HG02981 (cell line): ENCODE measurements at regions not wholly inside any gene's neighbourhood (a gene's known extent, or its start where the extent isn't known, plus 50 kb on each side); places are given as distances from the start of the nearest gene placed in this dataset.
"Not testable (repeated sequence)": the region's sequence is repeated elsewhere in the genome, so short reads cannot be mapped to it uniquely, and the experiment has no call there.

Experiments
- ATAC-seq: cut with Tn5 transposase; IDR thresholded peaks from one replicate; pipeline ENCODE4 v1.9.1; 2021; ENCODE audit warnings: mild to moderate bottlenecking, moderate library complexity; ENCODE audit not compliant: unreplicated experiment

DNA sequence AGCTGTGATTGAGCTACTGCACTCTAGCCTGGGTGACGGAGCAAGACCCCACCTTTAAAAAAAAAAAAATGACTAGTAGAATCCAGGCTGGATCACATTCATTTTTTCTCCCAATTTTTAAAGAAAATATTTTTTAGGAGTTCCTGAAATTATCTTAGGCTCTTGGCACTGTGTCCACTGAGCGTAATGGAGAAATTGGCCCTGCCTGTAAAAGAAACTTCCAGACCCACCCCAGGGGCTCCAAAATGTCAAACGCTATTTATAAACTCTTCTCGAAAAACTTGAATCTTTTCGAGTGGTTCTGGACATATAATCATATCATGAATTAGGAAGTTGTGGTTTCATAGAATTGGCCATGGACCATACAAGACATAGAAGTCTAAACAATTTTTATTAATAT is 300.2 kb upstream of the RGMA start:
- no peak for ATAC-seq

DNA sequence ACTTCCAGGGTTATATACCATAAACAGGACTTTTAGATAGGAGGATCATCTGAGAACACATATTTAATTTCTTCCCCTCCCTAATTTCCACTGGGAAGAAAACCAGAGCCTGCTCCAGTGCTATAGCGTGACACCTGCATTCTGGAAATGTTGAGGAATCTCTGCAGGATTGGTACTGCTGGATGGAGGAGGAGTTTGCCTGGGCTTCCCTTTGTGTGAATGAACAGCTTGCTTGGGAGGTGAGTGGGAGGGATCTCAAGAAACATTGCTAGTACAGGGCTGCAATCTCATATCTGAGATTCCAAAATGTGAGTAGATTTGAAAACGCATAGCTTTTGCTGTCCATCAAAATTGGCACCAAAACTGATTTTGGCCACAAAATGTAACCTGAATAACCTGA is 295.9 kb upstream of the RGMA start:
- no peak for ATAC-seq

DNA sequence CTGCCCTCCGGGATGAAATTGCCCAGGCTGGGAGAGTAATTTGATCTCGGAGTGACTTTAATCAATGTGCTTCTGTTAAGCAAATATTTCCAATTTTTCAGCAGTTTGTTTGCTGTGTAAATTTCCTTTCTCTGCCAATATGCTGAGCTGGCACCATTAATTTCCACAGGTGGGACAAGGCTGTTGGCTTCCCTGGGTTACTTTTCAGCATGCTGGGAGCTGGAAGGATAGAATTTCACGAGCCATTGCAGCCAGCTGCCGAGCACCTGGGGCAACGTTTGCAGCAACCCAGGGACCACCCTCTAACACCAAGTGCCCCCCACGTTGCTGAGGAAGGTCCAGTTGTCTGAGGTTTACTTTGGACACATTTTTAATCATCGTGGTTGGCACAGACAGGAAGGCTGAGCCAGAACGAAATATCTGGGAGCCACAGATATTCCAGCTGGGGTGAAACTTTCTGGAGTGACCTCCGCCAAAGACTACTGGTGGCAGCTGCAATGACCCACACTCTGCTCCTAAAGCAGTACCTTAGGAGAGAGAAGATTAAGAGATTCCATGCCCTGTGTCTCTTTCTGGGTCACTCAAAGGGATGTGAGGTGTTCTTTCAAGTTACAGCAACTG is 293.3 kb upstream of the RGMA start:
- no peak for ATAC-seq

DNA sequence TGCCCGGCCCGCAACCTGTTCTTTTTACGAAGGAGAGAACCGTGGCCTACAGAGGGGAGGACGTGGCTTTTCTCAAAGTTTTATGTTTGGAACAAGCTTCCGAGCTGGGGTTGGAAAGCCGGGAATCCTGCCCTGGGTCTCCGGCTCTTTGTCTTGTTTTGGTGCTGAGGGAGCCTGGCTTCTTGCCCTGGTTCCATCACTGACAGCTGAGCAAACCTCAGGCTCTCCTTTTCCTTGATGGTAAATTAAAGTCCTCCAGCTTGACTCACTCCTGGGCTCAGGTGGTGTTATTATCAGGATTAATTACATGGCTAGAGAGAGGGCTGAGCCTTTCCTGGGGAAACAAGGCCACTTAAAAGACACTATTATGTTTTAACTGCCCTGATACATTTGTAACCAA is 289.5 kb upstream of the RGMA start:
- ATAC-seq = no peak

DNA sequence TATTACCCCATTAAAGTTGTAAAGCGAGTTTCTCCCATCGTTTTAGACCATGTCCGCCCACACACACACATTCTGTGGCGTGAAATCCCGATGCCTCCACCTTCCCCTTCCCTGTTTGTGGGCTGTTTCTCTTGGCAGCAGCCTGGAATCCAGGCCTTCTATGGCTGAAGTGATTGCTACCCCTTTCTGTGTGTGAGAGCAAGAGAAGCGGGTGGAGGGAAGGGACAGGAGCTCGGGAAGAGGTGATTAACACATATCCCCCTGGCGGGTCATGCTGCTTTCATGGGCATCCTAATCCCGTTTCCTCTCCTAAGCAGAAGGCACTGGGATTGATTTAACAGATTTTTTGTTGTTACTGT is 283.8 kb upstream of the RGMA start:
- no peak for ATAC-seq

DNA sequence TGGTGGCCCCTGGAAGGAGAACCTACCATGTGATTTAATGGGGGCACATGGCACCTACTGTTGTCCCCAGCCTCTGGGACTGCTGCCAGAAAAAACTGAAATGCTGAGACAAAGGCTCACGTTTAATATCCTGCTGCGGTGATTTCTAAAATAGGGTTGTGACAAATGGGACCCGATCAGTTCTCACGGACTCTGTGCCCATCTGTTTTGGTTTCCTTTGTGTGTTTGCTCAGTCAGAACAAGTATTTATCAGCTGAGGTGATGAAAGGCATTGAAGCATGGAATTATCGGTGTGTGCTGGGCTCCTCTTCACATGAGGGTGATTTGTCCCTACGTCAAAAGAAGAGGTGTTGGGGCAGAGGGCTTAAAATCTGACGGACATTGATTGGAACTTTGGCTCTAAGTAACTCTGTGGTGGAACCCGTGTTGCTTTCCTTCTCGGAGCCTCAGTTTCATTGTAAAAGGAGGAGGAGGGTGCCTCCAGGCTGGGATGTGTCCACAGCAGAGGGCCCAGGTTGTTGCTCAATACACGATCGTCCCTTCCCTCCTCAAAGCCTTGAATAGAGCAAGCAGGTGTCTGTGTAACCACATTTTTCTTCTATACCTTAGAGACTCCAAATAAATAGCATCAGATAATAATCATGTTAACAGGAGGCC is 283.3 kb upstream of the RGMA start:
- ATAC-seq = no peak

DNA sequence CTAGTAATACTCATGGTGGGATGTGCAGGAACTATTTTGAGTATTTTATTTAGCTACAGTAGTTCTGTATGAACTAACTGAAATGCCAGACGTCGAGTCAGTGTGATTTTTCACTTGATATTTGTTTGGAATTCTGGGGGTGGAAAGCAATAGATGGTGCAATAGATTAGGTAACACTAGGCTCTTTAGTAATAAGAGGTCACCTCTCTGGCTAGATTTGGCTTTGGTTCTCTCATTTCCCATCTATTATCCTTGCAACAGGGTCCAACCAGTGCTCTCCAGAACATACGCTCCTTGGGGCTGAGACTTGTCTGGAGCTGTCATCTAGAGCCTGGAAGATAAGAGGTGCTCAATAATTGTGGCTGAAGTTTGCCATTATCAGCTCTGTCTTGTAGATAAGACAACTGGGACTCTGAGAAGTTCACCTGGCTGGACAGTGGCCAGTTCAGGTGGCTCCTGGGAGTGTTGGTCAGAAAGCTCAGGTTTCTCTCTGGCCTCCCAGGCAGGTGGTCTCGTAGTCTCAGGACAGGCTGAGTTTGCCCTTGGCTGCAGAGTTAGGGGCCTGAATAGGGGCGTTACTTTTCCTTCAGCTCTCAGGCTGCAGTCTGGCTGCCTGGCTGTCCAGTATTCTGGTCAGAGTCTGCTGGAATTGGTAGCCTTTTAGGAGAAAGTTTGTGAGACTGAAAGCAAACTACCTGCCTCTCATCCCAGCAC is 277.5 kb upstream of the RGMA start:
- ATAC-seq = no peak

DNA sequence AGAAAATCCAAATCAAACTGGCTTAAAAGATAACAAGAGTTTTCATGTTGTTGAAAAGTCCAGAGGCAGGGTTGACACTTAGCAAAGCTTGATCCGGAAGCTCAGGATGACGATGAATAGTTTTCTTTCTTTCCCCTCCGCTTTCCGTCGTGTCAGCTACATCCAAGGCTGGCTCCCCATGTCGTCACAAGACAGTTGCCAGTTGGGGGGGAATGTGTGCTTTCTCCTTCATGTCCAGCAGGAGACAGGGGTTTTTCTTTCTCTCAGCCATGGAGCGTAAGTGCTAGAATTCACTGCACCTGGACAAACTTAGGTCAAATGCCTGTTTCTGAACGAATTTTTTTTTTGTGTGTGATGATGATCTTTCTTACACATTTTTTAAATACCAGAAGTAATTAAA is 273.8 kb upstream of the RGMA start:
- ATAC-seq = no peak

DNA sequence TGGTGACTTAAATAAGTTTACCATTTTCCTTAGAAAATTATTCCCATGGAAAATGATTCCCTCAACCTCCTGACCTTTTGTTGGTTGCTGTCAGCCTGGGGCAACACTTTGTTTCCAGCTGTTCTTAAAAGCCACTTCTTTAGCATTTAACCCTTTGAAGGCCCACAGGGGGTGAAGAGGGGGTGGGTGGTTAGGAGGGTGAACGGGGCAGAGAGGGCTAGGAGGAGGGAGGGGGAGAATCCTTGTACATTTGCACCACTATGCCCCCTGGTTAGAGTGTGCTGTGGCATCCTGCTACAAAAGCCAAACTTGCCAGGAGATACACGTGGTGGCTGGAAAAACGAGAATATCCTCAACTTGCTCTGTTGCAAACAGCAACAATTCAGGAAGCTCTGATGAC is 273.2 kb upstream of the RGMA start:
- ATAC-seq = no peak

DNA sequence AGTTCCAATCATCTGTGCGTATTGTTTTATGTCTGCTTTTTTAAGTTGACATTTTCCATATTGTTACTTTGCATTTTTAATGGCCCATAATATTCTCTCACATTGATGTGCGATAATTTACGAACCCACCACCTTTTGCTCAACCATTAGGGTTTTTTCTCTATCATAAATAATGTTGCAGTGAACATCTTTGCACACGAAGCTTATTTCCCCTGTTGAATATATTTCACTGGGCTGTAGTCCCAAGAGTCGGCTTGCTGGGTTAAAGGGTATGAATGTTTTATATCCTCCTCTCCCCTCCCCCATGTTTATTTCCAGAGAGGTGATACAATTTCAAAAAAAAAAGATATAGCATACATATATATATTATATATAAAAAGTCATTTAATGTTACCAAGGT is 272.7 kb upstream of the RGMA start:
- no peak for ATAC-seq

DNA sequence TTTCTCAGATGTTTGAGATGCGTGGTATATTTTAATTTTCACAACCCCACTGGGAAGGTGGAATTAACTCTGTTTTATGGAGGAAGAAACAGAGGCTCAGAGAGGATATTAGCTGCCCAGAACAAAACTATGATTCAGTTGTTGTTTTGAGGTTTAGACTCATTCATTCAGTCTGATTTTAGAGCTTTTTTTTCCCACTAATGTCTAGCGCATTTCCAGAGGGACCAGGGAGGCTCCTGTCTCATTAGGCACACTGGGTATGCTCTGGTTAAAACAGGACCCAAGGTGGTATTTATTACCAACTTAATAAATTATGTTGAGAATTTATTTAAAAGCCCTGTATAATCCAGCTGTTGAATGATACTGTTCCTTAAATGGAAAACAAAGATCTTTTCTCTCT is 272.0 kb upstream of the RGMA start:
- no peak for ATAC-seq

DNA sequence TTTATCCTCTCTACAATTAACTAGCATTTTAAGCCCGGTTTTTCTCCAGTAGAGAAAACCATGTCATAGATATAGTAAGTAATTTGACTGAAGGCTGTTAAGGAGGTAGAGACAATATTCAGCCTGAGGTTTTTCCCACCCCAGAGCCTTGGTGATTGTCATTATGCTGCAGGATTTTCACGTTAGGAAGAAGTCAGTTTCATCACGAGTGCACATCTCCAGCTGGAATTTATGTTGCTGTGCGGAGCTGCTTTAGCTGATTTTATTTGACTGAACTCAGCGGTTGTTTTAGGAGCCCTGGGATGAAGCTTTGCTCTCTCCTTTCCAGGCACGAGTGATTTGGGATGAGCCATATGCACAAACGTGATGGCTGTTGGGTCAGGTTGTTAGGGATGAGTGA is 271.3 kb upstream of the RGMA start:
- ATAC-seq = no peak

DNA sequence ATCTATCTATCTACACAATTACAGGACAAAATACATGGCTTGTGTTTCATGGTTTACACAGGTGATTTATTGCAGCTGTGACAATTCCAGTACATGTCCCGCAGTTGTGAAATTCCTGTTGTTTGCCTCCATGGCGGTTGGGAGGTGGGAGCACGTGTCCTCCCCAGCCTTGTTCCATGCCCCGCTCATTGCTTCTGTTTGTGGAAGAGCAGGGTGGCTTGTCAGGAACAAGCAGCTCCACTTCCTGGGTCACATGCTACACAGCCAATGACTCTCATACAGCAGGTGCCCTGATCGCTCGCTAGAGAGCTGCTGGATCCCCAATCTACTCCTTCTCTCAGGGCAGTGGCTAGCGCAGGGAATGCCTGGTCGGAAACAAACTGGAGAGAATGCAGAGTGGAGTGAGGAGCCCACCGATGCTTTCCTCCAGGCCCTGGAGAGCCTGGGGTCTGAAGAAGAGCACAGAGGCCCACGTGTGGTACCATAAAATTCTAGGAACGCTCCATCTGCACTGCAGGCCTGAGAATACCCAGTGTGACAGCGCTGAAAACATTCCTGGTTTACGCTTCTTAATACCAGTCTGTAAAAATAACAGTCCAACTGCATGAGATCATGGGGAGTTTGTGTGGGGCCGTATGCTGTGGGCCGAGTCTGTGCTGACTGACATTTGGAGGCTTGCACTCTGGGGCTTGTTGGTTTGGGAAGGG is 270.6 kb upstream of the RGMA start:
- no peak for ATAC-seq

DNA sequence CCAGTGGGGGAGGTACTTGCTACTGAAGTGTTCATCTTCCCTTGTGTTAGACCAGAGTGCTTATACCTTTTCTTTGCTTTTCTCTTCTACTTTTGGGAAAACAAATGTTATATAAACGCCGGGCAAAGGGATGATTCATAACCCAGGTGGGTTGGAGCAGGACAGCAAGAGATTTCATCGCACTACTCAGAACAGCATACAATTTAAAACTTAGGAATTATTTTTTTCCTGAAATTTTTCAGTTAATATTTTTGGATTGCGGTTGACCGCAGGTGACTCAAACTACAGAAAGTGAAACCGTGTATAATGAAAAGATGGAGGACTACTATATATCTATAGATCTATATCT is 270.0 kb upstream of the RGMA start:
- no peak for ATAC-seq

DNA sequence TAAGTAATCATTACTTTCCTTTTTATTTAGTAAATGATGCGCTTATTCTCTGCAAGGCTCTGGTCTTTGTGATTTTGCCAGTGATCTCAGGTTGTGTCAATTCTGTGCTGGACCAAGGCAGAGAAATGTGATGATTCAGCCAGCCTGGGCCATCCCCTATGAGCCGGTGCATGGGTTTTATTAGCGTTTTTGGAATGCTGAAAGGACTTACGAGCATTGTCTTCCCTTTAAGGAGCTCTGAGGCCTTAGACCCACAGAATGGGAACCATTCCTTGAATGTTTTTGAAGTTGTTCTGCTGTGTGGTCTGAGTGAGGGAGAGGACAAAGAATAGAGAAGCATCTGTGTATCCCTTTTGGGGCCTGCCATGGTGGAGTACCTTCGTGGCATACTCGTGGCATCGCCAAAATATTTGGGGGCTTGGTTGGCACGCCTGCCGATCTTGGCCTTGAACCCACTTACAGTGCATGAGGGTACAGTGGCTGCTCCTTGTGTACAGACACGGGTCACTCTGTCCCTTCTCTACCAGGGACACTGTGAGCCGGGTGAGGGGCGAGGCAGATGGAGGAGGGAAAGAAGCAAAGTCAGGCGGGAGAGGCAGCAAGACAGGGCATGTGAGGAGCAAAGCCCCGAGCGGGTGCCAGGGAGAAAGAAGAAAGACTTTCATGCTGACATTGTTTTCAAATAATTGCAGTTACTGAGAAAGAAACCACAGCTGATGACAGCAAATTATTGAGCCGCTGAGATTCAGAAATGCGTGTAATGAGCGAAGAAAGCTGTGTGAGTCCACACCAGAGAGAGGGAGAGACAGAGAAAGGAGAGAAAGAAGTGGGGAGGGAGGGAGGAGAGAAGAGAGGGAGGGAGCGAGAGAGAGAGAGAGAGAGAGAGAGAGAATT is 269.4 kb upstream of the RGMA start:
- no peak for ATAC-seq

DNA sequence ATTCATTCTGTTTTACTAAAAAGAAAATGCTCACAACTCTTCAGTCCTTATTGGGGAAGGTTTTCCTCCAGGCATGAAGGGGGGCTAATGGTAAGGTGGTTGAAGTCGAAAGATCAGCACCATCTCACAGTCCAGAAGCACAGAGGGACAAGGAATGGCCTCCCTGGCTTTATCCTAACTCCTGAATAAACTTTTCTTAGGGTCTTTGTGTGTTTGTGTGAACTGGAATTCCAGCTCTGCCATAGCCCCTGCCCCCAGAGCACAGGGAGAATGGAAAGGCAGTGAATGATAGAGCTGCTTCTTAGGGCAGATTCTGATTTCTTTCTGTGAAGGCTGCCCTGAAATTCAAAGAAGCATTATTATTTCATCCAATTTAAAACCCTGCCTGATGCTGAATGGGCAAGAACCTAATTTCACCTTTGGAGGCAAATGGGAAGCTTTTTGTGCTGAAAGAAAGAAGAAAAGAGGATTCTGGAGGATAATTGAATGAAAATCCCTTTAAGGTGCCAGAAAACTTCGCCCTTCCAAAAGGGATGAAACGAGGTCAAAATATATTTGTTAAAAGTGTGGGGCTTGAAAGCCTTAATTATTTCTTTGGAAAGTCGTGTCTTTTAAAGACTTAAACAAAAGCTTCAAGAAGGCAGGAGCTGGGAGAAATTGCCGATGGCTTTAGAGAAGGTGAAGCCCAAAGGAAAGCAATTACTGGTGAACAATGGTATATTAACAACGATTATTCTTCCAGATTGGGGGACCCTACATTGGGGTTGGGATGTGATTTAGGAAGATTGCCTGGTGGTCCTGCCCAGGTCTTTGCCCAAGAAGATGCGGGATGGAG is 259.9 kb upstream of the RGMA start:
- no peak for ATAC-seq

DNA sequence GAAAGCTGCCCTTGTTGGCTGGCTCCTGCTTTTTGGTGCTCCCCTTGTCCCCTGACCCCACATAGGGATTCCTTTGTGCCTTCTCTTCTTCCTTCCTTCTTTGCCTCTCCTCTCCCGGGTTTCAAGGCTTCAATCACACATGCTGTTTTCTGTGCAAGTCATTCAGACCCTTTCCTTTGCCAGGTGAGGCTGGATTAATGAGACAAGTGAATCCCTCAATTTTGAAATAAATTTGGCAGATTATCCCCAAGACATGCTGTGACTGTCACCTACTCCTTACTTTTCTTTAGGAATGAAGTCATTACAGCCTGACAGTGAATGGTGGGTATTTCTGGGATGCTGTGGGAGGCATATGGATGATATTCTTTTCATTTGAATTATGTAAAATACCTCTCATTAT is 259.0 kb upstream of the RGMA start:
- no peak for ATAC-seq

DNA sequence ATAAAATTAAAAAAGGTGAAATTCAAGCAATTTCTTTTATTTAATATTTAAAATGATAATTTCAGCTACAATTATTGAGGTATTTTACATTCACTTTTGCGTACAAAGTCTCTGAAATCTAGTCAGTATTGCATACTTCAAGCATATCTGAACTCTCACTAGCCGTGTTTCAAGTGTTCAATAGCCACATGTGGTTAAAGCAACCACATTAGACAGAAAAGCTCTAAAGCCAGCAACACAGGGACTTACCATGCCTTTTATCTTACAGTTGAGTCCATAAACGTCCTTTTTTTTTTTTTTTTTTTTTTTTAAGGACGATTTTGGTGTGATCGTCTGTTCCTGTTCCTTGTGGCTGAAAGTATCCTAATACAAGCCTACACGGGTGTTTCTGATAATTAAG is 257.0 kb upstream of the RGMA start:
- no peak for ATAC-seq

DNA sequence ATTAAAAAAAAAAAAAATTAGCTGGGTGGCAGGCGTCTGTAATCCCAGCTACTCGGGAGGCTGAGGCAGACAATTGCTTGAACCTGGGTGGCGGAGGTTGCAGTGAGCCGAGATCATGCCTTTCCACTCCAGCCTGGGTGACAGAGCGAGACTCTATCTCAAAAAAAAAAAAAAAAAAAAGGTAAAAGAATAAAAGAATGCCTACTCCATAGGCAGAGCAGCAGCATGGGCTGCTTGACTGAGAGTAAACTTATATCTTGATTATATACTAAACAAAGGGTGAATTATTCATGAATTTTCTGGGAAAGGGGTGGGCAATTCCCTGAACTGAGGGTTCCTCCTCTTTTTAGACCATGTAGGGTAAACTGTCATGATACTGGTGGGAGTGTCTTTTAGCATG is 254.4 kb upstream of the RGMA start:
- not testable (repeated sequence) for ATAC-seq

DNA sequence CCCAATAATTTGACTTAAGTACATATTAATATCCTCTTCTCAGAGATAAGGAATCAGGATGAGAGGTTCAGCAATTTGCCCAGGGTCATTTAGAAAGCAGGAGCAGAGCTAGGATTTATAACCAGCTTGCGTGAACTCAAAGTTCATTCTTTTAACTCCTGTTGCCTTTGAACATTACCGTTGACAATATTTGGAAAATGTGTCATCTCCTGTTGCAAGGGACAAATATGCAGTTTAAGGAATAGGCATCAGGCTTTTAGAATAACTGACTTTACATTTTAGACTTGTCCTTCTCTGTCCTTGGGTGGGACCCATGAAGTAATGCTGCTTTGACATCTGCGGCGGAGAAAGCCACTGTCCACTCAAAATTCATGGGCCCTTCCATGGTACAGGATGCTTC is 252.2 kb upstream of the RGMA start:
- no peak for ATAC-seq
